ENCODE measurements at regions not wholly inside any gene's neighbourhood (a gene's known extent, or its start where the extent isn't known, plus 50 kb on each side); places are given as distances from the start of the nearest gene placed in this dataset.

DNA sequence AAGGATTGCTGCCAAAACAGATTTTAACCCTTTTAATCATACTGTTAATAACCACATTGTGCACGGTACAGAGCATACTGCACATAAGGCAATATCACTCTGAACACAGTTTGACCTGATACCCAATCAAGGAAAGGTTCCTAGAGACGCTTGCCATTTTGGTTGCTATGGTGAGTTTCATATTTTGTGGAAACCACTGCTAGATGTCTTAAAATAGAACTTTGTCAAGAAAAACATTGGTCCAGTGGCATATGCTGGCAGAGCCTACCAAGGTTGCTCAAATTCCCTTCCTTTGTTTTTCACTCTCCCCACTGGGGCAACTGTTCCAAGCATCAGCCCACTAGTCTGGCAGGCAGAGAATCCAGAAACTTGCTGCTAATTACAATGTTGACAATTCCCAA, 114.8 kb upstream of the DPYD start:
- no peak overlapping the region for H3K4me3 ChIP-seq (ENCODE audit: low read depth, poor library complexity, severe bottlenecking)
- DNase-seq (ENCODE audit: low spot score in 2 of 2): no peak
- WGBS, 2 donors: 57 to 65% methylated on average over 2 of the region's 2 CpGs
- TF ChIP-seq POLR2A (IDR thresholded peaks at IDR 0.05): no peak
- TF ChIP-seq, protein P1, sequence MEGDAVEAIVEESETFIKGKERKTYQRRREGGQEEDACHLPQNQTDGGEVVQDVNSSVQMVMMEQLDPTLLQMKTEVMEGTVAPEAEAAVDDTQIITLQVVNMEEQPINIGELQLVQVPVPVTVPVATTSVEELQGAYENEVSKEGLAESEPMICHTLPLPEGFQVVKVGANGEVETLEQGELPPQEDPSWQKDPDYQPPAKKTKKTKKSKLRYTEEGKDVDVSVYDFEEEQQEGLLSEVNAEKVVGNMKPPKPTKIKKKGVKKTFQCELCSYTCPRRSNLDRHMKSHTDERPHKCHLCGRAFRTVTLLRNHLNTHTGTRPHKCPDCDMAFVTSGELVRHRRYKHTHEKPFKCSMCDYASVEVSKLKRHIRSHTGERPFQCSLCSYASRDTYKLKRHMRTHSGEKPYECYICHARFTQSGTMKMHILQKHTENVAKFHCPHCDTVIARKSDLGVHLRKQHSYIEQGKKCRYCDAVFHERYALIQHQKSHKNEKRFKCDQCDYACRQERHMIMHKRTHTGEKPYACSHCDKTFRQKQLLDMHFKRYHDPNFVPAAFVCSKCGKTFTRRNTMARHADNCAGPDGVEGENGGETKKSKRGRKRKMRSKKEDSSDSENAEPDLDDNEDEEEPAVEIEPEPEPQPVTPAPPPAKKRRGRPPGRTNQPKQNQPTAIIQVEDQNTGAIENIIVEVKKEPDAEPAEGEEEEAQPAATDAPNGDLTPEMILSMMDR (IDR thresholded peaks at IDR 0.05): no peak
- intact Hi-C loops (cut with DNase I; ENCODE audit: low total_unique reads): no loop called here

DNA sequence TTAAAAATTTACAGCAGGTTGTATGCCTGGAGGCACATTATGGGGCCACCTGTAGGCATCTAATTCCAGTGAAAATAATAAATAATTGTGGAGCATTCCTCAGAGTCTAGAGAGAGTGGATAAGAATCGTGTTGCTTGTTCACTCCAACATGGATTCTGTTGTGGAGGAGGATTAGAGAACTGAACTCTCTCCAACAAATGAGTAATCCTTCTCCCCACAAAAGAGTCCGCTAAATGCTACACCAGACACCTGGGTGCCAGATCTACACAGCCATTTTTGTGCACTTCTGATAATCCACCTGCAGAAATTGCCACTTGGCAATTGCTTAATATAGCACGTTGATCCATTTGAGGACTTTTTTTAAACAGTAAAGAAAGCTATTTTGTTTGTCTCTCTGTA, 113.7 kb upstream of the DPYD start:
- 26 to 38% methylated on average over 3 of the region's 3 CpGs for WGBS, 2 donors
- intact Hi-C loops (cut with DNase I; ENCODE audit: low total_unique reads): no loop called here
- no peak for DNase-seq (ENCODE audit: low spot score in 2 of 2)
- no peak for TF ChIP-seq POLR2A (IDR thresholded peaks at IDR 0.05)
- TF ChIP-seq, protein P1 (IDR thresholded peaks at IDR 0.05): no peak
- no peak overlapping the region for H3K4me3 ChIP-seq (ENCODE audit: low read depth, poor library complexity, severe bottlenecking)

DNA sequence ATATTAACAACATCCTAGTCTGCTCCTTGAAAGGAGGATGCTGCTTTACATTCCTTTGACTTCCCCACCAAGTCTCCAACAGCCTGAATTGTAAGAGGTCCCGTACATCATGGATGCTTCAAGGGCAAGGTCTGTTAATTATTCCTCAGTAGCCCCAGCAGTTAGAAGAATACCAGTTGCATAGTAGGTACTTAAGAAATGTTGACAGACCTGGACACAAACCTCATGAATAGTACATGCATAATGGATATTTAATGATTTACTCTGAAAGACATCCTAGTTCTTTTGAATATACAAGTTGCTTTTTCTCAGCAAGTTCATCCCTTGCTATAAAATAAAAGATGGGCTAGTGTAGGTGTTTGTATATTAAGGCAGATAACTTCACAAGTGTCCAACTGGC, 112.1 kb upstream of the DPYD start:
- H3K4me3 ChIP-seq (ENCODE audit: low read depth, poor library complexity, severe bottlenecking): no peak overlapping the region
- 85 to 100% methylated on average over 1 of the region's 1 CpG for WGBS, 2 donors
- TF ChIP-seq, protein P1 (IDR thresholded peaks at IDR 0.05): no peak
- TF ChIP-seq POLR2A (IDR thresholded peaks at IDR 0.05): no peak
- DNase-seq (ENCODE audit: low spot score in 2 of 2): no peak
- intact Hi-C loops (cut with DNase I; ENCODE audit: low total_unique reads): no loop called here

DNA sequence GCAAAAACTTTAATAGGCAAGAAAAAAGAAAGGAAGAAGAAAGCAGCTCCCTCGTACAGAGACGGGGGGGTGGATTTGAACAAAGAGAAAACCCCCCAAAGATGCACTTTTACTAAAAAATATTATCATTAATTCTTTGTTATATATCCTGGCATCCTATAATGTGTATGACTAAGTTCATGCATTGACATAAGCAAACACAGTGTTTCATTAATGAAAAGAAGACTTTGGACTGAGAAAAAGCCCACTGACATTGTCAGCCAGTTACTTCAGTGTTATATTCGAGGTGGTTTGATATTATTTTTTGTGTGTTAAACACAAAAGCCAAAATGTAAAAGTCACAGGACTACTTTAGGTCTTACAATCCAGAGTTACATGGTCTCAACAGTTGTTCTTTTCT, 110.1 kb upstream of the DPYD start:
- no peak overlapping the region for H3K4me3 ChIP-seq (ENCODE audit: low read depth, poor library complexity, severe bottlenecking)
- intact Hi-C loops (cut with DNase I; ENCODE audit: low total_unique reads): no loop called here
- no peak for DNase-seq (ENCODE audit: low spot score in 2 of 2)
- TF ChIP-seq, protein P1 (IDR thresholded peaks at IDR 0.05): no peak
- no peak for TF ChIP-seq POLR2A (IDR thresholded peaks at IDR 0.05)
- 73 to 78% methylated on average over 3 of the region's 3 CpGs for WGBS, 2 donors

DNA sequence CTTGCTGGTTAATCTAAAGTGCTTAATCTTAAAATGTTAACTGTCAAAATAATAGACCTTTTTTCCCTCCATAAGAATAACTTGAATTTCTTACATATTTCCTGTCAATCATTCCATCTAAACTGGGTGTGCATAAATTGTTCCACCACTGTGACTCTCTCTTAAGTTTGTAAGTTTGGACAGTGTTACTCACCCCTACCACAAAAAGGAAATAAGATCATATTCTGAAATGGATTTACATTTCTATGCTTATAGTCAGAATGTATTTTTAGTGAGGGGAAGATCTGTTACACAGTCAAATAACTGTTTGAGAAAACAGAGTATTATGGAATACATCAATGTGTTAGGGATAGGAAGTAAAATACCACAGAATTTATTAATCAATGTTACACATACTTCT, 109.6 kb upstream of the DPYD start:
- no peak for DNase-seq (ENCODE audit: low spot score in 2 of 2)
- intact Hi-C loops (cut with DNase I; ENCODE audit: low total_unique reads): no loop called here
- no peak overlapping the region for H3K4me3 ChIP-seq (ENCODE audit: low read depth, poor library complexity, severe bottlenecking)
- TF ChIP-seq, protein P1 (IDR thresholded peaks at IDR 0.05): no peak
- TF ChIP-seq POLR2A (IDR thresholded peaks at IDR 0.05): no peak

DNA sequence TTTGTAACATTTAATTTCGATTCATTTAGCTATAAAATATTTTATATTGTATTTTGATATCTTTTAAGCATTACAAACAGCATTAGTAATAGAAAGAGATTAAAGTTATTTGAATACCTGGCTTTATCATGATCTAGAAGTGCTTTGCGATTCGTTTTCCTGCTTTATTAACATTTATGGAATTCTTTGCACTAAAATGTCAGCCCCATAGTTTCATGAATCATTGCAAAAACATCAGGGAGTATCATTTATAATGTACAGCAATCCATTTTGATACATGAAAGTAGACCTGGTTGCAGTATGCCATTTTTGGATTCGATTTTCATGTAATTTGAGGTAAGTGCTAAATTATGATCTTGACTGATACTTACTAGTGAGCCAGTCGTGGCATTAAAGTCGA, 108.0 kb upstream of the DPYD start:
- no peak overlapping the region for H3K4me3 ChIP-seq (ENCODE audit: low read depth, poor library complexity, severe bottlenecking)
- intact Hi-C loops (cut with DNase I; ENCODE audit: low total_unique reads): no loop called here
- 78 to 86% methylated on average over 6 of the region's 6 CpGs for WGBS, 2 donors
- no peak for DNase-seq (ENCODE audit: low spot score in 2 of 2)
- no peak for TF ChIP-seq POLR2A (IDR thresholded peaks at IDR 0.05)
- TF ChIP-seq, protein P1 (IDR thresholded peaks at IDR 0.05): no peak
